GM21526 (cell line): ENCODE measurements at regions not wholly inside any gene's neighbourhood (a gene's known extent, or its start where the extent isn't known, plus 50 kb on each side); places are given as distances from the start of the nearest gene placed in this dataset.
"Not testable (repeated sequence)": the region's sequence is repeated elsewhere in the genome, so short reads cannot be mapped to it uniquely, and the experiment has no call there.

ENCODE experiments used
- ATAC-seq: cut with Tn5 transposase; IDR thresholded peaks from one replicate; pipeline ENCODE4 v1.9.1; 2021; ENCODE audit warnings: moderate library complexity; ENCODE audit not compliant: unreplicated experiment, low FRiP score

- no peak for ATAC-seq
Measured at GRCh38 chr9:95689669-95690068, 172.9 kb upstream of the PTCH1 start.

GRCh38 chr9:95684516-95684915 lies 167.7 kb upstream of the PTCH1 start:
- ATAC-seq: no peak

- ATAC-seq: not testable (repeated sequence)
Measured at GRCh38 chr9:95680306-95680705, 163.5 kb upstream of the PTCH1 start.

GRCh38 chr9:95679874-95680273 lies 163.1 kb upstream of the PTCH1 start:
- ATAC-seq: no peak

GRCh38 chr9:95678759-95679158 lies 162.0 kb upstream of the PTCH1 start:
- no peak for ATAC-seq

- ATAC-seq: no peak
Measured at GRCh38 chr9:95670122-95670521, 153.4 kb upstream of the PTCH1 start.

GRCh38 chr9:95669253-95669652 lies 152.5 kb upstream of the PTCH1 start:
- no peak for ATAC-seq

GRCh38 chr9:95667789-95668188 lies 151.0 kb upstream of the PTCH1 start:
- no peak for ATAC-seq

GRCh38 chr9:95666785-95667155 lies 150.0 kb upstream of the PTCH1 start:
- no peak for ATAC-seq

GRCh38 chr9:95666096-95666784 lies 149.5 kb upstream of the PTCH1 start:
- no peak for ATAC-seq

- no peak for ATAC-seq
Measured at GRCh38 chr9:95653246-95653645, 136.5 kb upstream of the PTCH1 start.

- no peak for ATAC-seq
Measured at GRCh38 chr9:95650720-95651119, 133.9 kb upstream of the PTCH1 start.

- no peak for ATAC-seq
Measured at GRCh38 chr9:95649801-95650213, 133.0 kb upstream of the PTCH1 start.

- ATAC-seq: no peak
Measured at GRCh38 chr9:95648225-95648624, 131.5 kb upstream of the PTCH1 start.

- no peak for ATAC-seq
Measured at GRCh38 chr9:95645992-95646391, 129.2 kb upstream of the PTCH1 start.

GRCh38 chr9:95645579-95645978 lies 128.8 kb upstream of the PTCH1 start:
- ATAC-seq: no peak

- ATAC-seq: no peak
Measured at GRCh38 chr9:95644377-95644776, 127.6 kb upstream of the PTCH1 start.

GRCh38 chr9:95643619-95644018 lies 126.8 kb upstream of the PTCH1 start:
- no peak for ATAC-seq

GRCh38 chr9:95642189-95642588 lies 125.4 kb upstream of the PTCH1 start:
- ATAC-seq: no peak

- ATAC-seq: no peak
Measured at GRCh38 chr9:95641586-95641985, 124.8 kb upstream of the PTCH1 start.

- ATAC-seq: no peak
Measured at GRCh38 chr9:95640336-95640735, 123.6 kb upstream of the PTCH1 start.

GRCh38 chr9:95635986-95636671 lies 119.4 kb upstream of the PTCH1 start:
- no peak for ATAC-seq
